A549 (cell line): ENCODE measurements at regions not wholly inside any gene's neighbourhood (a gene's known extent, or its start where the extent isn't known, plus 50 kb on each side); places are given as distances from the start of the nearest gene placed in this dataset.

Source experiments
- CBX8 ChIP-seq: fragments of 200-600 bp; sonication (generic); IDR thresholded peaks from 2 replicates; pipeline ENCODE4 v1.6.1; 2016
- JUN ChIP-seq, 2 experiments: fragments of >200 bp; sonication (Bioruptor Twin); formaldehyde crosslinking; IDR thresholded peaks; 2 replicates in 1 of 2; 3 replicates in 1 of 2; pipeline ENCODE4 v1.6.1; 2016 to 2017
- RAD21 ChIP-seq, 2 experiments: fragments of >200 bp in 1 of 2; sonication (Bioruptor Twin) in 1 of 2; formaldehyde crosslinking in 1 of 2; IDR thresholded peaks in 1 of 2; conservative IDR thresholded peaks in 1 of 2; 2 replicates in 1 of 2; 3 replicates in 1 of 2; pipeline ENCODE4 v1.6.1; 2012 to 2018; ENCODE audit warnings: inconsistent platforms in 1 of 2
- RFX5 ChIP-seq: fragments of 450-650 bp; IDR thresholded peaks from 2 replicates; pipeline ENCODE4 v1.7.1; 2014; ENCODE audit warnings: antibody characterized with exemption, mild to moderate bottlenecking, moderate library complexity
- USF2 ChIP-seq: fragments of 450-650 bp; IDR thresholded peaks from 2 replicates; pipeline ENCODE4 v1.6.1; 2014; ENCODE audit warnings: antibody characterized with exemption
- TF ChIP-seq, protein P1 (sequence below): fragments of >200 bp; sonication (Bioruptor Twin); formaldehyde crosslinking; IDR thresholded peaks from 3 replicates; pipeline ENCODE4 v1.5.1; 2016
- TF ChIP-seq, protein P2 (sequence below): IDR thresholded peaks from 2 replicates; pipeline ENCODE4 v1.6.1; 2012; ENCODE audit warnings: low read depth, borderline replicate concordance

DNA sequence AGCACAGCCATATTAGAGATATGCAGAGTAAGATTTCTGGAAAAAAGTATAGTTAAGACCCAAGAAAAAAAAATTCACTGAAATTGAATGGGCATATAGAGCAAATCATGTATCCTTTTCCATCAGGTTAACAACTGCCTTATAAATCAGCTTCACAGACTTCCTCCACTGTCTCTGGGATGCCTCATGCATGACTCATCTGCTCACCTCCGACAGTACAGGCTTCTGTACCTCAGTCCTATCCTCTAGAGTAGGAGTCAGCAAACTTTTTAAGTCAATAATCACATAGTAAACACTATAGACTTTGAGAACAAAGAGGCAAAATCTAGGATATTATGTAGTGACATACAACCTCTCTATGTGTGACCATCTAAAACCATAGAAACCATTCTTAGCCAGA, 211.6 kb upstream of the SP8 start:
- TF ChIP-seq RAD21 (conservative IDR thresholded peaks at IDR 0.05 in 1 of 2, IDR thresholded peaks at IDR 0.05 in 1 of 2) (no peak), USF2 (no peak), RFX5 (no peak), CBX8 (no peak), JUN (IDR thresholded peaks at IDR 0.05) (no peak)
- TF ChIP-seq, protein P1, sequence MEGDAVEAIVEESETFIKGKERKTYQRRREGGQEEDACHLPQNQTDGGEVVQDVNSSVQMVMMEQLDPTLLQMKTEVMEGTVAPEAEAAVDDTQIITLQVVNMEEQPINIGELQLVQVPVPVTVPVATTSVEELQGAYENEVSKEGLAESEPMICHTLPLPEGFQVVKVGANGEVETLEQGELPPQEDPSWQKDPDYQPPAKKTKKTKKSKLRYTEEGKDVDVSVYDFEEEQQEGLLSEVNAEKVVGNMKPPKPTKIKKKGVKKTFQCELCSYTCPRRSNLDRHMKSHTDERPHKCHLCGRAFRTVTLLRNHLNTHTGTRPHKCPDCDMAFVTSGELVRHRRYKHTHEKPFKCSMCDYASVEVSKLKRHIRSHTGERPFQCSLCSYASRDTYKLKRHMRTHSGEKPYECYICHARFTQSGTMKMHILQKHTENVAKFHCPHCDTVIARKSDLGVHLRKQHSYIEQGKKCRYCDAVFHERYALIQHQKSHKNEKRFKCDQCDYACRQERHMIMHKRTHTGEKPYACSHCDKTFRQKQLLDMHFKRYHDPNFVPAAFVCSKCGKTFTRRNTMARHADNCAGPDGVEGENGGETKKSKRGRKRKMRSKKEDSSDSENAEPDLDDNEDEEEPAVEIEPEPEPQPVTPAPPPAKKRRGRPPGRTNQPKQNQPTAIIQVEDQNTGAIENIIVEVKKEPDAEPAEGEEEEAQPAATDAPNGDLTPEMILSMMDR, result no peak
- TF ChIP-seq, protein P2, sequence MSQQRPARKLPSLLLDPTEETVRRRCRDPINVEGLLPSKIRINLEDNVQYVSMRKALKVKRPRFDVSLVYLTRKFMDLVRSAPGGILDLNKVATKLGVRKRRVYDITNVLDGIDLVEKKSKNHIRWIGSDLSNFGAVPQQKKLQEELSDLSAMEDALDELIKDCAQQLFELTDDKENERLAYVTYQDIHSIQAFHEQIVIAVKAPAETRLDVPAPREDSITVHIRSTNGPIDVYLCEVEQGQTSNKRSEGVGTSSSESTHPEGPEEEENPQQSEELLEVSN, result no peak
